Prostate gland (tissue), 2 donors: ENCODE measurements at regions not wholly inside any gene's neighbourhood (a gene's known extent, or its start where the extent isn't known, plus 50 kb on each side); places are given as distances from the start of the nearest gene placed in this dataset.

Experiments used
- POLR2A ChIP-seq: fragments of 450-650 bp; IDR thresholded peaks from one replicate; pipeline ENCODE4 v1.6.1; 2016; ENCODE audit warnings: antibody characterized with exemption, mild to moderate bottlenecking
- POLR2AphosphoS5 ChIP-seq: sonication (generic); formaldehyde crosslinking; IDR thresholded peaks from one replicate; pipeline ENCODE4 v1.6.1; 2017; ENCODE audit warnings: antibody characterized with exemption
- TF ChIP-seq, protein P1 (sequence below), 4 experiments: fragments of 200-600 bp in 2 of 4; fragments of 450-650 bp in 2 of 4; sonication (generic) in 2 of 4; IDR thresholded peaks; 1 replicate in 3 of 4; 2 replicates in 1 of 4; pipeline ENCODE4 v1.5.1; 2016 to 2019; ENCODE audit warnings: antibody characterized with exemption in 4 of 4, mild to moderate bottlenecking in 2 of 4, moderate library complexity in 2 of 4

- TF ChIP-seq, protein P1, sequence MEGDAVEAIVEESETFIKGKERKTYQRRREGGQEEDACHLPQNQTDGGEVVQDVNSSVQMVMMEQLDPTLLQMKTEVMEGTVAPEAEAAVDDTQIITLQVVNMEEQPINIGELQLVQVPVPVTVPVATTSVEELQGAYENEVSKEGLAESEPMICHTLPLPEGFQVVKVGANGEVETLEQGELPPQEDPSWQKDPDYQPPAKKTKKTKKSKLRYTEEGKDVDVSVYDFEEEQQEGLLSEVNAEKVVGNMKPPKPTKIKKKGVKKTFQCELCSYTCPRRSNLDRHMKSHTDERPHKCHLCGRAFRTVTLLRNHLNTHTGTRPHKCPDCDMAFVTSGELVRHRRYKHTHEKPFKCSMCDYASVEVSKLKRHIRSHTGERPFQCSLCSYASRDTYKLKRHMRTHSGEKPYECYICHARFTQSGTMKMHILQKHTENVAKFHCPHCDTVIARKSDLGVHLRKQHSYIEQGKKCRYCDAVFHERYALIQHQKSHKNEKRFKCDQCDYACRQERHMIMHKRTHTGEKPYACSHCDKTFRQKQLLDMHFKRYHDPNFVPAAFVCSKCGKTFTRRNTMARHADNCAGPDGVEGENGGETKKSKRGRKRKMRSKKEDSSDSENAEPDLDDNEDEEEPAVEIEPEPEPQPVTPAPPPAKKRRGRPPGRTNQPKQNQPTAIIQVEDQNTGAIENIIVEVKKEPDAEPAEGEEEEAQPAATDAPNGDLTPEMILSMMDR (IDR thresholded peaks at IDR 0.05) = no peak
- TF ChIP-seq POLR2A (no peak), POLR2AphosphoS5 (no peak)
These were observed 160.1 kb downstream of the TBX15 start for GRCh38 chr1:118828038-118828437.
